Left ventricle myocardium inferior (tissue), 1 donor: ENCODE measurements at regions not wholly inside any gene's neighbourhood (a gene's known extent, or its start where the extent isn't known, plus 50 kb on each side); places are given as distances from the start of the nearest gene placed in this dataset.

Experiments
- DNase-seq: peaks from one replicate; pipeline ENCODE4 v3.0.0-alpha.2; 2020
- H3K27ac ChIP-seq: fragments of 200-600 bp; replicated peaks from 2 replicates; pipeline ENCODE4 v1.8.0; 2021
- H3K27me3 ChIP-seq: fragments of 200-600 bp; 2 replicates; pipeline ENCODE4 v1.8.0; 2021; ENCODE audit warnings: low read depth
- H3K36me3 ChIP-seq: fragments of 200-600 bp; 2 replicates; pipeline ENCODE4 v1.8.0; 2021
- H3K4me1 ChIP-seq: fragments of 200-600 bp; 2 replicates; pipeline ENCODE4 v1.8.0; 2021
- H3K4me3 ChIP-seq: fragments of 200-600 bp; 2 replicates; pipeline ENCODE4 v1.8.0; 2021; ENCODE audit warnings: mild to moderate bottlenecking, moderate library complexity
- H3K9me3 ChIP-seq: fragments of 200-600 bp; replicated peaks from 2 replicates; pipeline ENCODE4 v1.8.0; 2021
- CTCF ChIP-seq: fragments of 200-600 bp; IDR thresholded peaks from 2 replicates; pipeline ENCODE4 v1.8.0; 2021; ENCODE audit warnings: antibody characterized with exemption, mild to moderate bottlenecking, borderline replicate concordance
- intact Hi-C: fragments of 100-400 bp; cut with micrococcal nuclease; formaldehyde crosslinking; loops from one replicate; pipeline ENCODE4 v1.11.0; 2022
- donor health status: DM: no; HTN: yes; CAD: no; lungs with severe emphysema.

DNA sequence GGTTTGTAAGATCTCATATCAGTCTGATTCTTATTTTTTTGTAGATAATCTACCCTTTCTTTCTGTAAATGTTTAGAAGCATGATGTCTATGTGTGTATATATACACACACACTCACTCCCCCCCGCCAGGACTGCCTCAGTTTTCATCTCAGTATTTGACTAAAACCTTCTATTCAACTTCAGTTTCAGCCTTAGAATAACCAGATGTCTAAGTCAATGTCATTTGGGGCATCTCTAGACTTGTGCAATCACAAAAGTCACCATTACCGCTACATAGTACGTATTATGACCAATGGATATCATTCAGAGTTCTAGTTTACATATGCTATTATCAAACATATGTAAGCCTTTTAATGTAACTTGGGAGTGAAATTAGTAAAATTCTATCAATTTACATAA is 53.3 kb upstream of the BOLA1 start:
- Histone ChIP-seq H3K27ac (no peak overlapping the region), H3K9me3 (no peaks in the 10 kb centered on the region), H3K4me3 (no peak overlapping the region), H3K36me3 (no peaks in the 10 kb centered on the region), H3K4me1 (peaks cover 58% of the 10 kb centered on the region), H3K27me3 (no peaks in the 10 kb centered on the region)
- no peak for DNase-seq
- intact Hi-C loops: no loop called here
- TF ChIP-seq CTCF: no peak

- H3K27me3 ChIP-seq: no peaks in the 10 kb centered on the region
- no peaks in the 10 kb centered on the region for H3K36me3 ChIP-seq
- intact Hi-C loops: no loop called here
- peaks cover 58% of the 10 kb centered on the region for H3K4me1 ChIP-seq
- no peaks in the 10 kb centered on the region for H3K9me3 ChIP-seq
- no peak for TF ChIP-seq CTCF
- no peak overlapping the region for H3K4me3 ChIP-seq
- DNase-seq: no peak
- no peak overlapping the region for H3K27ac ChIP-seq
Measured at GRCh38 chr1:149846593-149847466, 52.5 kb upstream of the BOLA1 start.

DNA sequence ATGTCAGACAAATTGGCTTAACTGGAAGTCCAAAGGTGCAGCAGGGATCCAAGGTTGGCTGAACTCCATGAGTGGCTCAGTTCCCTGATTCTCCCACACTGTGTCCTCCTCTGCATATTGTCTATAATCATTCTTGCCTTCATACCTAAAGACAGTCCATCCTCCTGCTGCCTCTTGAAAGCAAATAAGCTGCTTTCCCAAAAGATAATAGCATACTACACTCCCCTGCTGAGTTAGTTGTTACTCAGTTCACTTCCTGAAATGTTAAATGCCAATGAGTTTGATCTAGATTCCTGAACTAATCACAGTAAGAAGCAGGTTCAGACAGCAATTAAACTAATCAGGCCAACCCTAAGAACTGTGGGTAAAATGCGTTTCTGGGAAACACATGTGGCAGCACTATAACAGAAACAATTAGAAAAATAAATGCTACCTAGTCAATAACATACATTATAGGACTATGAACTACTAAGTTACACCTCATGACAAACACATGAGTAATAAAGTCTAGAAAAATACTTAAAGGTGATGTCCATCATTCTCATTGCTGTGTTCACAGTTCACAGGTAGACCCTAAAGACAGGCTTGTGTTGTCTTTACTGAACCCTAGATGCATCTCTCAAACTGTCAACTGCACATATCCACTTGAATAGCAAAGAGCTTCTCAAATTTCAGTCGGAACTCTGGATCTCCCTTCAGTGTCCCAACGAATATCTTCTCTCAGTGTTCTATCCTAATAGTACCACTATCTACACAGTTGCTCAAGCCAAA is 50.8 kb upstream of the BOLA1 start:
- H3K36me3 ChIP-seq: no peaks in the 10 kb centered on the region
- H3K27ac ChIP-seq: no peak overlapping the region
- intact Hi-C loops: no loop called here
- no peaks in the 10 kb centered on the region for H3K9me3 ChIP-seq
- H3K4me1 ChIP-seq: peaks cover 55% of the 10 kb centered on the region
- TF ChIP-seq CTCF: no peak
- H3K4me3 ChIP-seq: peak overlapping the region; percentile 69
- no peak for DNase-seq
- H3K27me3 ChIP-seq: no peaks in the 10 kb centered on the region

GRCh38 chr1:149849111-149849946 is 50.0 kb upstream of the BOLA1 start:
- intact Hi-C loops: no loop called here
- TF ChIP-seq CTCF: no peak
- Histone ChIP-seq H3K9me3 (no peaks in the 10 kb centered on the region), H3K27ac (peak overlapping the region; percentile 70), H3K4me1 (peaks cover 47% of the 10 kb centered on the region), H3K36me3 (no peaks in the 10 kb centered on the region), H3K27me3 (no peaks in the 10 kb centered on the region), H3K4me3 (peak overlapping the region; percentile 69)
- DNase-seq: no peak
